GM23338 (cell line): ENCODE measurements at regions not wholly inside any gene's neighbourhood (a gene's known extent, or its start where the extent isn't known, plus 50 kb on each side); places are given as distances from the start of the nearest gene placed in this dataset.

ENCODE experiments used
- CREB1 ChIP-seq: fragments of 250-450 bp; sonication (Bioruptor Pico); IDR thresholded peaks from 2 replicates; pipeline ENCODE4 v1.5.0; 2020; ENCODE audit warnings: low read depth, mild to moderate bottlenecking, moderate library complexity
- EZH2 ChIP-seq: fragments of 200-600 bp; sonication (generic); IDR thresholded peaks from one replicate; pipeline ENCODE4 v1.8.0; 2017; ENCODE audit warnings: antibody characterized with exemption, mild to moderate bottlenecking, low read depth; ENCODE audit not compliant: unreplicated experiment
- EZH2phosphoT487 ChIP-seq: fragments of 200-600 bp; sonication (generic); IDR thresholded peaks from one replicate; pipeline ENCODE4 v1.8.1; 2018; ENCODE audit warnings: antibody characterized with exemption; ENCODE audit not compliant: unreplicated experiment
- JUNB ChIP-seq: IDR thresholded peaks from one replicate; pipeline ENCODE4 v1.6.1; 2016; ENCODE audit warnings: antibody characterized with exemption; ENCODE audit not compliant: unreplicated experiment
- POLR2AphosphoS5 ChIP-seq: IDR thresholded peaks from 2 replicates; pipeline ENCODE4 v1.6.1; 2016; ENCODE audit warnings: antibody characterized with exemption, low read depth
- STAT1 ChIP-seq: IDR thresholded peaks from one replicate; pipeline ENCODE4 v1.6.1; 2016; ENCODE audit warnings: antibody characterized with exemption; ENCODE audit not compliant: unreplicated experiment
- ZNF114 ChIP-seq: fragments of 250-450 bp; sonication (Bioruptor Pico); IDR thresholded peaks from 2 replicates; pipeline ENCODE4 v1.5.0; 2020; ENCODE audit warnings: mild to moderate bottlenecking, moderate library complexity
- ZNF331 ChIP-seq: fragments of 250-450 bp; sonication (Bioruptor Pico); IDR thresholded peaks from 2 replicates; pipeline ENCODE4 v1.5.0; 2020; ENCODE audit warnings: low read depth, mild to moderate bottlenecking, moderate library complexity
- TF ChIP-seq, protein P1 (sequence below), 2 experiments: fragments of 200-600 bp in 1 of 2; sonication (generic) in 1 of 2; conservative IDR thresholded peaks; 2 replicates each; pipeline versions ENCODE4 v1.5.1 to v1.6.1; 2016 to 2017; ENCODE audit warnings: antibody characterized with exemption in 2 of 2, low read depth in 2 of 2, mild to moderate bottlenecking in 2 of 2, moderate library complexity in 1 of 2
- TF ChIP-seq, protein P2 (sequence below): IDR thresholded peaks from one replicate; pipeline ENCODE4 v1.6.1; 2018; ENCODE audit warnings: antibody characterized with exemption; ENCODE audit not compliant: unreplicated experiment

- TF ChIP-seq, protein P1, sequence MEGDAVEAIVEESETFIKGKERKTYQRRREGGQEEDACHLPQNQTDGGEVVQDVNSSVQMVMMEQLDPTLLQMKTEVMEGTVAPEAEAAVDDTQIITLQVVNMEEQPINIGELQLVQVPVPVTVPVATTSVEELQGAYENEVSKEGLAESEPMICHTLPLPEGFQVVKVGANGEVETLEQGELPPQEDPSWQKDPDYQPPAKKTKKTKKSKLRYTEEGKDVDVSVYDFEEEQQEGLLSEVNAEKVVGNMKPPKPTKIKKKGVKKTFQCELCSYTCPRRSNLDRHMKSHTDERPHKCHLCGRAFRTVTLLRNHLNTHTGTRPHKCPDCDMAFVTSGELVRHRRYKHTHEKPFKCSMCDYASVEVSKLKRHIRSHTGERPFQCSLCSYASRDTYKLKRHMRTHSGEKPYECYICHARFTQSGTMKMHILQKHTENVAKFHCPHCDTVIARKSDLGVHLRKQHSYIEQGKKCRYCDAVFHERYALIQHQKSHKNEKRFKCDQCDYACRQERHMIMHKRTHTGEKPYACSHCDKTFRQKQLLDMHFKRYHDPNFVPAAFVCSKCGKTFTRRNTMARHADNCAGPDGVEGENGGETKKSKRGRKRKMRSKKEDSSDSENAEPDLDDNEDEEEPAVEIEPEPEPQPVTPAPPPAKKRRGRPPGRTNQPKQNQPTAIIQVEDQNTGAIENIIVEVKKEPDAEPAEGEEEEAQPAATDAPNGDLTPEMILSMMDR (conservative IDR thresholded peaks at IDR 0.05; ENCODE audit: low read depth in 2 of 2), result no peak
- TF ChIP-seq ZNF331 (CRISPR knock-in tag) (no peak), EZH2 (no peak), JUNB (no peak), POLR2AphosphoS5 (no peak), EZH2phosphoT487 (no peak), CREB1 (no peak), STAT1 (no peak), ZNF114 (CRISPR knock-in tag) (no peak)
- TF ChIP-seq, protein P2, sequence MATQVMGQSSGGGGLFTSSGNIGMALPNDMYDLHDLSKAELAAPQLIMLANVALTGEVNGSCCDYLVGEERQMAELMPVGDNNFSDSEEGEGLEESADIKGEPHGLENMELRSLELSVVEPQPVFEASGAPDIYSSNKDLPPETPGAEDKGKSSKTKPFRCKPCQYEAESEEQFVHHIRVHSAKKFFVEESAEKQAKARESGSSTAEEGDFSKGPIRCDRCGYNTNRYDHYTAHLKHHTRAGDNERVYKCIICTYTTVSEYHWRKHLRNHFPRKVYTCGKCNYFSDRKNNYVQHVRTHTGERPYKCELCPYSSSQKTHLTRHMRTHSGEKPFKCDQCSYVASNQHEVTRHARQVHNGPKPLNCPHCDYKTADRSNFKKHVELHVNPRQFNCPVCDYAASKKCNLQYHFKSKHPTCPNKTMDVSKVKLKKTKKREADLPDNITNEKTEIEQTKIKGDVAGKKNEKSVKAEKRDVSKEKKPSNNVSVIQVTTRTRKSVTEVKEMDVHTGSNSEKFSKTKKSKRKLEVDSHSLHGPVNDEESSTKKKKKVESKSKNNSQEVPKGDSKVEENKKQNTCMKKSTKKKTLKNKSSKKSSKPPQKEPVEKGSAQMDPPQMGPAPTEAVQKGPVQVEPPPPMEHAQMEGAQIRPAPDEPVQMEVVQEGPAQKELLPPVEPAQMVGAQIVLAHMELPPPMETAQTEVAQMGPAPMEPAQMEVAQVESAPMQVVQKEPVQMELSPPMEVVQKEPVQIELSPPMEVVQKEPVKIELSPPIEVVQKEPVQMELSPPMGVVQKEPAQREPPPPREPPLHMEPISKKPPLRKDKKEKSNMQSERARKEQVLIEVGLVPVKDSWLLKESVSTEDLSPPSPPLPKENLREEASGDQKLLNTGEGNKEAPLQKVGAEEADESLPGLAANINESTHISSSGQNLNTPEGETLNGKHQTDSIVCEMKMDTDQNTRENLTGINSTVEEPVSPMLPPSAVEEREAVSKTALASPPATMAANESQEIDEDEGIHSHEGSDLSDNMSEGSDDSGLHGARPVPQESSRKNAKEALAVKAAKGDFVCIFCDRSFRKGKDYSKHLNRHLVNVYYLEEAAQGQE, result no peak
These were observed 95.3 kb upstream of the IER5L start for GRCh38 chr9:129273136-129273895.
